SK-N-SH treated with all-trans-retinoic acid at 6 μM for 48 hours (cell line): ENCODE measurements at regions not wholly inside any gene's neighbourhood (a gene's known extent, or its start where the extent isn't known, plus 50 kb on each side); places are given as distances from the start of the nearest gene placed in this dataset.

Experiments
- ATAC-seq: fragments of 200-7000 bp; cut with Tn5 transposase; 3 replicates; pipeline ENCODE4 v1.9.1; 2020; ENCODE audit warnings: mild to moderate bottlenecking, moderate library complexity
- ARNTL ChIP-seq: fragments of 450-650 bp; formaldehyde crosslinking; IDR thresholded peaks from 2 replicates; pipeline ENCODE4 v1.5.0; 2020; ENCODE audit warnings: low read depth, mild to moderate bottlenecking, moderate library complexity, borderline replicate concordance
- CSDC2 ChIP-seq: fragments of 250-450 bp; sonication (Bioruptor Pico); IDR thresholded peaks from 2 replicates; pipeline ENCODE4 v1.5.0; 2020; ENCODE audit warnings: mild to moderate bottlenecking, moderate library complexity
- GLIS3 ChIP-seq: fragments of 250-450 bp; sonication (Bioruptor Pico); IDR thresholded peaks from 2 replicates; pipeline ENCODE4 v1.5.0; 2020; ENCODE audit warnings: mild to moderate bottlenecking, moderate library complexity
- ISL1 ChIP-seq: fragments of 250-450 bp; sonication (Bioruptor Pico); IDR thresholded peaks from 2 replicates; pipeline ENCODE4 v2.1.2; 2022; ENCODE audit warnings: mild to moderate bottlenecking, moderate library complexity
- PPARA ChIP-seq: fragments of 250-450 bp; sonication (Bioruptor Pico); IDR thresholded peaks from 2 replicates; pipeline ENCODE4 v1.5.0; 2020; ENCODE audit warnings: mild to moderate bottlenecking, borderline replicate concordance
- RARB ChIP-seq: fragments of 250-450 bp; sonication (Bioruptor Pico); IDR thresholded peaks from 2 replicates; pipeline ENCODE4 v1.8.0; 2021; ENCODE audit warnings: mild to moderate bottlenecking, moderate library complexity
- SNAI2 ChIP-seq: fragments of 250-450 bp; sonication (Bioruptor Pico); IDR thresholded peaks from 2 replicates; pipeline ENCODE4 v1.5.0; 2020; ENCODE audit warnings: mild to moderate bottlenecking, moderate library complexity
- TCF4 ChIP-seq: fragments of 250-450 bp; sonication (Bioruptor Pico); IDR thresholded peaks from 2 replicates; pipeline ENCODE4 v1.8.0; 2021; ENCODE audit warnings: mild to moderate bottlenecking, moderate library complexity, borderline replicate concordance
- TOX ChIP-seq: fragments of 250-450 bp; sonication (Bioruptor Pico); IDR thresholded peaks from 2 replicates; pipeline ENCODE4 v1.8.0; 2021; ENCODE audit warnings: mild to moderate bottlenecking, moderate library complexity, borderline replicate concordance
- ZC3H10 ChIP-seq: fragments of 250-450 bp; sonication (Bioruptor Pico); IDR thresholded peaks from 2 replicates; pipeline ENCODE4 v1.5.1; 2021; ENCODE audit warnings: mild to moderate bottlenecking, moderate library complexity
- ZFP3 ChIP-seq: fragments of 250-450 bp; sonication (Bioruptor Pico); IDR thresholded peaks from 2 replicates; pipeline ENCODE4 v1.5.0; 2020; ENCODE audit warnings: mild to moderate bottlenecking, moderate library complexity
- ZFP30 ChIP-seq: fragments of 450-650 bp; formaldehyde crosslinking; IDR thresholded peaks from 2 replicates; pipeline ENCODE4 v1.5.0; 2022; ENCODE audit warnings: mild to moderate bottlenecking, moderate library complexity
- ZNF70 ChIP-seq: fragments of 450-650 bp; formaldehyde crosslinking; IDR thresholded peaks from 2 replicates; pipeline ENCODE4 v1.5.0; 2020; ENCODE audit warnings: mild to moderate bottlenecking, moderate library complexity
- ZNF8 ChIP-seq: fragments of 450-650 bp; formaldehyde crosslinking; IDR thresholded peaks from 2 replicates; pipeline ENCODE4 v1.5.0; 2020; ENCODE audit warnings: mild to moderate bottlenecking, moderate library complexity
- TF ChIP-seq, protein P1 (sequence below): fragments of 250-450 bp; sonication (Bioruptor Pico); IDR thresholded peaks from 2 replicates; pipeline ENCODE4 v1.5.0; 2020; ENCODE audit warnings: mild to moderate bottlenecking, moderate library complexity
- TF ChIP-seq, protein P2 (sequence below): fragments of 250-450 bp; sonication (Bioruptor Pico); IDR thresholded peaks from 2 replicates; pipeline ENCODE4 v1.5.1; 2020; ENCODE audit warnings: low read depth, mild to moderate bottlenecking, moderate library complexity
- TF ChIP-seq, protein P3 (sequence below): fragments of 250-450 bp; sonication (Bioruptor Pico); IDR thresholded peaks from 2 replicates; pipeline ENCODE4 v1.5.1; 2021; ENCODE audit warnings: mild to moderate bottlenecking, moderate library complexity
- TF ChIP-seq, protein P4 (sequence below): fragments of 250-450 bp; sonication (Bioruptor Pico); IDR thresholded peaks from 2 replicates; pipeline ENCODE4 v1.8.0; 2020; ENCODE audit warnings: mild to moderate bottlenecking, moderate library complexity, borderline replicate concordance
- TF ChIP-seq, protein P5 (sequence below): fragments of 250-450 bp; sonication (Bioruptor Pico); IDR thresholded peaks from 2 replicates; pipeline ENCODE4 v1.8.0; 2021; ENCODE audit warnings: low read depth, mild to moderate bottlenecking, moderate library complexity, borderline replicate concordance

DNA sequence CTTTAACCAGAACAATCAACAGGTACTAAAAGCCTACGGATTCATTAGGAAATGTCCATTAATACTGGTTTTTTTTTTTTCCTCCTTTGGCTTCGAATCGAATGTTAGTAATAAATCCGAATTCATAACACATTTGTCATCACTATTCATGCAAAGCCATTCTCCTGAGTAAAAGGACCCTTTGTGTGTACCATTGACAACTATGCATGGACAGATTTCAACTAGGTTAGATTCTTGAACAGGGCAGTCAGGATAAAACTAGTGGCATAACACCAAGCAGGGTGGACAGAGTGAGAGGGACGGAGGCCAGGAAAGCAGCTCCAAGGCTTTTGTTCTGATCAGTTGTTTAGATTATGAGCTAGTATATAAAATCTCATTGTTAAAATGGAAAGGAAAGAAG, 1722.0 kb upstream of the TENM3 start:
- ATAC-seq = no peak
- TF ChIP-seq, protein P1, sequence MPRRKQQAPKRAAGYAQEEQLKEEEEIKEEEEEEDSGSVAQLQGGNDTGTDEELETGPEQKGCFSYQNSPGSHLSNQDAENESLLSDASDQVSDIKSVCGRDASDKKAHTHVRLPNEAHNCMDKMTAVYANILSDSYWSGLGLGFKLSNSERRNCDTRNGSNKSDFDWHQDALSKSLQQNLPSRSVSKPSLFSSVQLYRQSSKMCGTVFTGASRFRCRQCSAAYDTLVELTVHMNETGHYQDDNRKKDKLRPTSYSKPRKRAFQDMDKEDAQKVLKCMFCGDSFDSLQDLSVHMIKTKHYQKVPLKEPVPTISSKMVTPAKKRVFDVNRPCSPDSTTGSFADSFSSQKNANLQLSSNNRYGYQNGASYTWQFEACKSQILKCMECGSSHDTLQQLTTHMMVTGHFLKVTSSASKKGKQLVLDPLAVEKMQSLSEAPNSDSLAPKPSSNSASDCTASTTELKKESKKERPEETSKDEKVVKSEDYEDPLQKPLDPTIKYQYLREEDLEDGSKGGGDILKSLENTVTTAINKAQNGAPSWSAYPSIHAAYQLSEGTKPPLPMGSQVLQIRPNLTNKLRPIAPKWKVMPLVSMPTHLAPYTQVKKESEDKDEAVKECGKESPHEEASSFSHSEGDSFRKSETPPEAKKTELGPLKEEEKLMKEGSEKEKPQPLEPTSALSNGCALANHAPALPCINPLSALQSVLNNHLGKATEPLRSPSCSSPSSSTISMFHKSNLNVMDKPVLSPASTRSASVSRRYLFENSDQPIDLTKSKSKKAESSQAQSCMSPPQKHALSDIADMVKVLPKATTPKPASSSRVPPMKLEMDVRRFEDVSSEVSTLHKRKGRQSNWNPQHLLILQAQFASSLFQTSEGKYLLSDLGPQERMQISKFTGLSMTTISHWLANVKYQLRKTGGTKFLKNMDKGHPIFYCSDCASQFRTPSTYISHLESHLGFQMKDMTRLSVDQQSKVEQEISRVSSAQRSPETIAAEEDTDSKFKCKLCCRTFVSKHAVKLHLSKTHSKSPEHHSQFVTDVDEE = no peak

DNA sequence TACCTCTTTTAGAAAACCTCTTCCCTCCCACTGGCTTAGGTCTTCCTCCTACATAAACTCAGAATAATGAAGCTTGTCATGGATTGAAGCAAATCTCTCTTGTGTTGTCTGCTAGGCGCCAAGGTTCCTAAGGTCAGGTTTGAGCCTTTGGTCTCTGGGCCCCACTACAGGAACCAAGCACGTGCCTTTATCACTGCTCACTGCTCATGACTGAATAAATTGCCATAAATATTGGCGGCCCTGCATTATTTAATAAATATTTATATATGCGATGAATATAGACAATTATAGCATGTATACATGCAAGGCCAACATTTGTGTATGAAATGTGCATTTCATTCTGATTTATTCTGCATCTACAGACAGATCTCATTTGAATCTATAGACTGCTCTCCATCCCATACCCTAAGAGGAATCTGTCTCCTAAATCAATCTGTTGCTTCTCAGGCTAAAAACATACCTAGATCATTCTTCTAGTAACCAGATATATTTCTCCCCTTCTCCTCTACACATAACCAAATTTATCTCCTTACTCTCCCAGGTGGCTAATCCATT, 1717.6 kb upstream of the TENM3 start:
- ATAC-seq = no peak
- TF ChIP-seq, protein P2, sequence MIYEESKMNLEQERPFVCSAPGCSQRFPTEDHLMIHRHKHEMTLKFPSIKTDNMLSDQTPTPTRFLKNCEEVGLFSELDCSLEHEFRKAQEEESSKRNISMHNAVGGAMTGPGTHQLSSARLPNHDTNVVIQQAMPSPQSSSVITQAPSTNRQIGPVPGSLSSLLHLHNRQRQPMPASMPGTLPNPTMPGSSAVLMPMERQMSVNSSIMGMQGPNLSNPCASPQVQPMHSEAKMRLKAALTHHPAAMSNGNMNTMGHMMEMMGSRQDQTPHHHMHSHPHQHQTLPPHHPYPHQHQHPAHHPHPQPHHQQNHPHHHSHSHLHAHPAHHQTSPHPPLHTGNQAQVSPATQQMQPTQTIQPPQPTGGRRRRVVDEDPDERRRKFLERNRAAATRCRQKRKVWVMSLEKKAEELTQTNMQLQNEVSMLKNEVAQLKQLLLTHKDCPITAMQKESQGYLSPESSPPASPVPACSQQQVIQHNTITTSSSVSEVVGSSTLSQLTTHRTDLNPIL = no peak
- no peak for TF ChIP-seq ISL1 (CRISPR knock-in tag)
- TF ChIP-seq RARB (CRISPR knock-in tag) = no peak
- TF ChIP-seq, protein P3, sequence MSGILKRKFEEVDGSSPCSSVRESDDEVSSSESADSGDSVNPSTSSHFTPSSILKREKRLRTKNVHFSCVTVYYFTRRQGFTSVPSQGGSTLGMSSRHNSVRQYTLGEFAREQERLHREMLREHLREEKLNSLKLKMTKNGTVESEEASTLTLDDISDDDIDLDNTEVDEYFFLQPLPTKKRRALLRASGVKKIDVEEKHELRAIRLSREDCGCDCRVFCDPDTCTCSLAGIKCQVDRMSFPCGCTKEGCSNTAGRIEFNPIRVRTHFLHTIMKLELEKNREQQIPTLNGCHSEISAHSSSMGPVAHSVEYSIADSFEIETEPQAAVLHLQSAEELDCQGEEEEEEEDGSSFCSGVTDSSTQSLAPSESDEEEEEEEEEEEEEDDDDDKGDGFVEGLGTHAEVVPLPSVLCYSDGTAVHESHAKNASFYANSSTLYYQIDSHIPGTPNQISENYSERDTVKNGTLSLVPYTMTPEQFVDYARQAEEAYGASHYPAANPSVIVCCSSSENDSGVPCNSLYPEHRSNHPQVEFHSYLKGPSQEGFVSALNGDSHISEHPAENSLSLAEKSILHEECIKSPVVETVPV (CRISPR knock-in tag) = no peak
- no peak for TF ChIP-seq ZFP30 (CRISPR knock-in tag)
- TF ChIP-seq PPARA (CRISPR knock-in tag) = no peak
- no peak for TF ChIP-seq ZNF70
- no peak for TF ChIP-seq ZC3H10 (CRISPR knock-in tag)
- TF ChIP-seq, protein P4, sequence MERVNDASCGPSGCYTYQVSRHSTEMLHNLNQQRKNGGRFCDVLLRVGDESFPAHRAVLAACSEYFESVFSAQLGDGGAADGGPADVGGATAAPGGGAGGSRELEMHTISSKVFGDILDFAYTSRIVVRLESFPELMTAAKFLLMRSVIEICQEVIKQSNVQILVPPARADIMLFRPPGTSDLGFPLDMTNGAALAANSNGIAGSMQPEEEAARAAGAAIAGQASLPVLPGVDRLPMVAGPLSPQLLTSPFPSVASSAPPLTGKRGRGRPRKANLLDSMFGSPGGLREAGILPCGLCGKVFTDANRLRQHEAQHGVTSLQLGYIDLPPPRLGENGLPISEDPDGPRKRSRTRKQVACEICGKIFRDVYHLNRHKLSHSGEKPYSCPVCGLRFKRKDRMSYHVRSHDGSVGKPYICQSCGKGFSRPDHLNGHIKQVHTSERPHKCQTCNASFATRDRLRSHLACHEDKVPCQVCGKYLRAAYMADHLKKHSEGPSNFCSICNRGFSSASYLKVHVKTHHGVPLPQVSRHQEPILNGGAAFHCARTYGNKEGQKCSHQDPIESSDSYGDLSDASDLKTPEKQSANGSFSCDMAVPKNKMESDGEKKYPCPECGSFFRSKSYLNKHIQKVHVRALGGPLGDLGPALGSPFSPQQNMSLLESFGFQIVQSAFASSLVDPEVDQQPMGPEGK (CRISPR knock-in tag) = no peak
- no peak for TF ChIP-seq CSDC2 (CRISPR knock-in tag)
- TF ChIP-seq ZFP3 (CRISPR knock-in tag) = no peak
- TF ChIP-seq ZNF8 (CRISPR knock-in tag) = no peak
- no peak for TF ChIP-seq GLIS3
- no peak for TF ChIP-seq SNAI2
- no peak for TF ChIP-seq ARNTL (CRISPR knock-in tag)
- no peak for TF ChIP-seq TCF4
- TF ChIP-seq, protein P1 = no peak

DNA sequence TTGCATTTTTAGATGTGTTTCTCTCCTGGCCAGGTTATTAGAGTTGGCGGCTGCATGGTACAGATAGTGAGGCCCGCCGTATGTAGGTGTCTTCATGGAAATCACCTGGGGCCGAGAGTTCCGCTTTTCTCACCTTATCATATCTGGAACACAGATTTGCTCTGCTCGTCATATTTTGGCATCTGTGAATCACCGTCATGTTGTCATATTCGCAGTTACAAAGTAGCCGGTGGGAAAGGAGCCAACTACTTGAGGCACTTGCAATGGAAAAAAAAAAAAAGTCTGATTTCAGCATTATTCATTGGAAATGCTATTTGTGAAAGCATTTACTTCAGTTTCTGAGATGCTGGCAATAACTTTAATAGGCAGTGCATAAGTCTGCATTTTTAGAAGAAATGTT, 1715.2 kb upstream of the TENM3 start:
- no peak for ATAC-seq
- TF ChIP-seq RARB (CRISPR knock-in tag) = no peak
- TF ChIP-seq ARNTL (CRISPR knock-in tag) = no peak
- TF ChIP-seq, protein P3 (CRISPR knock-in tag) = no peak
- no peak for TF ChIP-seq ZC3H10 (CRISPR knock-in tag)
- TF ChIP-seq, protein P2 = no peak
- no peak for TF ChIP-seq SNAI2
- TF ChIP-seq, protein P1 = no peak
- TF ChIP-seq, protein P5, sequence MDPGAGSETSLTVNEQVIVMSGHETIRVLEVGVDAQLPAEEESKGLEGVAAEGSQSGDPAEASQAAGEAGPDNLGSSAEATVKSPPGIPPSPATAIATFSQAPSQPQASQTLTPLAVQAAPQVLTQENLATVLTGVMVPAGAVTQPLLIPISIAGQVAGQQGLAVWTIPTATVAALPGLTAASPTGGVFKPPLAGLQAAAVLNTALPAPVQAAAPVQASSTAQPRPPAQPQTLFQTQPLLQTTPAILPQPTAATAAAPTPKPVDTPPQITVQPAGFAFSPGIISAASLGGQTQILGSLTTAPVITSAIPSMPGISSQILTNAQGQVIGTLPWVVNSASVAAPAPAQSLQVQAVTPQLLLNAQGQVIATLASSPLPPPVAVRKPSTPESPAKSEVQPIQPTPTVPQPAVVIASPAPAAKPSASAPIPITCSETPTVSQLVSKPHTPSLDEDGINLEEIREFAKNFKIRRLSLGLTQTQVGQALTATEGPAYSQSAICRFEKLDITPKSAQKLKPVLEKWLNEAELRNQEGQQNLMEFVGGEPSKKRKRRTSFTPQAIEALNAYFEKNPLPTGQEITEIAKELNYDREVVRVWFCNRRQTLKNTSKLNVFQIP = no peak
- no peak for TF ChIP-seq PPARA (CRISPR knock-in tag)
- TF ChIP-seq TOX (CRISPR knock-in tag) = no peak
